GM10266 (cell line): ENCODE measurements at regions not wholly inside any gene's neighbourhood (a gene's known extent, or its start where the extent isn't known, plus 50 kb on each side); places are given as distances from the start of the nearest gene placed in this dataset.
"Not testable (repeated sequence)": the region's sequence is repeated elsewhere in the genome, so short reads cannot be mapped to it uniquely, and the experiment has no call there.

Experiments used
- DNase-seq: peaks from one replicate; pipeline ENCODE4 v3.0.0; 2012; ENCODE audit errors: extremely low spot score
- TF ChIP-seq, protein P1 (sequence below): IDR thresholded peaks from 2 replicates; pipeline ENCODE4 v1.5.1; 2012; ENCODE audit warnings: mild to moderate bottlenecking, low read depth; ENCODE audit not compliant: control insufficient read depth, insufficient read depth; ENCODE audit errors: missing control alignments

DNA sequence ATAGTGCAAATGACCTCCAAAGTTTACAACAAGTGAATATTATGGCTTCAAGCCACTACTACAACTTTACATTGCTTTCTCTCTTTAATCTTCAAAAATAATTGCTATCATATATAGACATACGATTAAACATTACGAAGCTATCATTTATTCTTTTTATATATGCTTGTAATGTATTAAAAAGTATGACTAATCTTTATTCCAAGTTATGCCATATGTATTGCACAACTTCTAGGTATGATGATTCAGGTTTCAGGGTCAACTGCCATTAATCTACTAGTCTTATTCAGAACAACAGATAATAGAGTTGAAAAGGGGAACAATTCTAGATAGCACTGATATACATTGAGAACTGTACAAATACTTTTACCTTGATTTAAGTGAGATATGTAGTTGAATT, 506.2 kb upstream of the TMEFF2 start:
- no peak for DNase-seq
- TF ChIP-seq, protein P1, sequence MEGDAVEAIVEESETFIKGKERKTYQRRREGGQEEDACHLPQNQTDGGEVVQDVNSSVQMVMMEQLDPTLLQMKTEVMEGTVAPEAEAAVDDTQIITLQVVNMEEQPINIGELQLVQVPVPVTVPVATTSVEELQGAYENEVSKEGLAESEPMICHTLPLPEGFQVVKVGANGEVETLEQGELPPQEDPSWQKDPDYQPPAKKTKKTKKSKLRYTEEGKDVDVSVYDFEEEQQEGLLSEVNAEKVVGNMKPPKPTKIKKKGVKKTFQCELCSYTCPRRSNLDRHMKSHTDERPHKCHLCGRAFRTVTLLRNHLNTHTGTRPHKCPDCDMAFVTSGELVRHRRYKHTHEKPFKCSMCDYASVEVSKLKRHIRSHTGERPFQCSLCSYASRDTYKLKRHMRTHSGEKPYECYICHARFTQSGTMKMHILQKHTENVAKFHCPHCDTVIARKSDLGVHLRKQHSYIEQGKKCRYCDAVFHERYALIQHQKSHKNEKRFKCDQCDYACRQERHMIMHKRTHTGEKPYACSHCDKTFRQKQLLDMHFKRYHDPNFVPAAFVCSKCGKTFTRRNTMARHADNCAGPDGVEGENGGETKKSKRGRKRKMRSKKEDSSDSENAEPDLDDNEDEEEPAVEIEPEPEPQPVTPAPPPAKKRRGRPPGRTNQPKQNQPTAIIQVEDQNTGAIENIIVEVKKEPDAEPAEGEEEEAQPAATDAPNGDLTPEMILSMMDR: no peak

DNA sequence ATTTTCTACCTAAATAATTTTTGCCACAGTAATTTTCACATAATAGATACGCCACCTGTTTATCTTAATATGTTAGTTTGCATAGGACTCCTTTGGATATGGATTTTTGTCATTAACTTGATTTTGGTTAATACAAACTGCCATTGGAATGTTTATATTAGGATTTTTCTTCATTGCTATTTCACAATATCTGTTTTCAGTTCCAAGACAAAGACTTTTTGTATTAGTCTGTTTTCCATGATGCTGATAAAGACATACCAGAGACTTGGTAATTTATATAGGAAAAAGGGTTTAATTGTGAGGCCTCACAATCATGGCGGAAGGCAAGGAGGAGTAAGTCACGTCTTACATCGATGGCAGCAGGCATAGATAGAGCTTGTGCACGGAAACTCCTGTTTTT, 503.1 kb upstream of the TMEFF2 start:
- TF ChIP-seq, protein P1: no peak
- DNase-seq: no peak

DNA sequence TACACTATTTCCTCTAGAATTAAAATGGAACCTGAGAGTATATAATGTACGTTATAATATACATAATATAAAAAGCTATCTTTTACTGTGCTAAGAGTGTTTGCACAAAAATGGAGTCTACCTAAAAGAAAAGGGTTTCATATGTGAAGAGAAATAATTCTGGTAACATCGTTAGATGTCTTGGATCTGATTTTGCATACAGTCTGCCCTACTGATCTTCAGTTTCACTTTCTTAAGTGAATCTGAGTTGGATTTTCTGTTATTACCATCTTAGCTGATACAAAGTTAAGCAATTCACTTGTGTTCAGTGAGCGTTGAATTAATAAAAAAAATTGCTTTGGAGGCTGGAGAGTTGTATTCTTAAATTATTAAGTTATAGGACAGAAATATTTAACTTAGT, 502.1 kb upstream of the TMEFF2 start:
- DNase-seq: no peak
- TF ChIP-seq, protein P1: no peak

DNA sequence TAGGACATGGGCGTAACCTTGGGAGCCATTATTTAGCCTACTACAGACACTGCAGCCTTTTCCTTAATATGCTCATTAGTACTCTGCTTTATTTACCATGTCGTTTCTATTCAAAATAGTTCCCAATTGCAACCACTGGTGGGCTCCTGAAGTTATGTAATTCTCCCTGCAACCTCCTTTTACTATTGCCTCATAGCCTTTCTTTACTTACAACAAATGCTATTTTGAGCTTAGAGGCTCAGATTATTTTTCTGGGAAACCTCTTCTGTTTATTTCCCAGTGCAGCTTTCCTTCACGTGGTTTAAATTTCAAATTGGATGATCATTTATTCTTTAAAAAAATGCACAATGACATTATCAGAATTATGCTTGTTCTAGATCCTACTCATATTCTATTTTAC, 492.3 kb upstream of the TMEFF2 start:
- no peak for DNase-seq
- TF ChIP-seq, protein P1: no peak

DNA sequence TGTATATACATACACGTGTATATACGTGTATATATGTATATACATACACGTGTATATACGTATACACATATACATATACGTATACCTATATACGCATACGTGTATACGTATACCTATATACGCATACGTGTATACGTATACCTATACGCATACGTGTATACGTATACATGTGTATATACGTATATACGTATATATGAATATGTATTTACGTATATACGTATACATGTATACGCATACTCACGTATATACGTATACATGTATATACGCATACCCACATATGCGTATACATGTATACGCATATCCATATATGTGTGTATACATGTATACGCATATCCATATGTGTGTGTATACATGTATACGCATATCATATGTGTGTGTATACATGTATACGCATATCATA, 487.8 kb upstream of the TMEFF2 start:
- not testable (repeated sequence) for DNase-seq

DNA sequence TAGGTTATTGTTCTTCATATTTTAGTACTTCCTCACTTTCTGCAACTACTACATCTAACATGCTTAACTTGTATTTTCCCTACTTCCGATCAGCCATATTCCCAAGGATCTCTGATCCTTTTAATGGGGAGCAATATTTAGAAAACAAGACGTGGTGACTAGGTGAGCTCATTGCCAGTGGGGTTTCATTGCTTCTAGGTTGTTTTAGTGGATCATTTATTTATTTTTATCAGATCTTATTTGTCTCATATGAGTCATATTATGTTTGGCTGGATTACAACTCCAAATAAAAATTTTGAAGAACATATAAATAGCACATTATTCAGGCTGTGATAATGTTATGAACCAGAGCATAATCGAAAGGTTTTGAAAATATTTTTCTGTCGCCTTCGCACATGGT, 480.9 kb upstream of the TMEFF2 start:
- no peak for DNase-seq

DNA sequence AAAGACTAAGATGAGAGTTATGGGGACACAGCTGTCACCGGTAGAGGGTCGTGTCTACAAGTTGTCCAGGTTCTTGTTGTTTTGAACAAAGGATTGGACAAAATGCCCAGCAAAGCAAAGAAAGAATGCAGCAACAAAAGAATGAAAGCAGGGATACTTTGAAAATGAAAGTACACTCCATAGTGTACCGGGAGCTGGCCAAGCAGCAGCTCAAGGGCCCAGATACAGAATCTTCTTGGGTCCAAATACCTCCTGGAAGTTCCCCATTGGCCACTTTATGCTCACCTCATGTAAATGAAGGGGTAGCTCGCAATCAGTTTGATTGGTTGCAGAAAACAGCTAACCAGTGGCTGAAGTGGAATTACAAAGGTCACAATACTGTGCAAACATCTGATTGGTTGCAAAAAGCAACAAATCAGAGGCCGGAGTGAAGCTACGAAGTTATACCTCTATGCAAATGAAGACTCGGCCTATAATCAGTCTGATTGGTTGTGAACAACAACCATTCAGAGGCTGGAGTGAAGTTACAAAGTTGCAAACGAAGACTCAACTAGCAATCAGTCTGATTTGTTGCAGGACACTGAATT, 474.9 kb upstream of the TMEFF2 start:
- DNase-seq: no peak
- TF ChIP-seq, protein P1: no peak

More for the DNA sequence above, 480.9 kb upstream of the TMEFF2 start:
- TF ChIP-seq, protein P1: no peak

DNA sequence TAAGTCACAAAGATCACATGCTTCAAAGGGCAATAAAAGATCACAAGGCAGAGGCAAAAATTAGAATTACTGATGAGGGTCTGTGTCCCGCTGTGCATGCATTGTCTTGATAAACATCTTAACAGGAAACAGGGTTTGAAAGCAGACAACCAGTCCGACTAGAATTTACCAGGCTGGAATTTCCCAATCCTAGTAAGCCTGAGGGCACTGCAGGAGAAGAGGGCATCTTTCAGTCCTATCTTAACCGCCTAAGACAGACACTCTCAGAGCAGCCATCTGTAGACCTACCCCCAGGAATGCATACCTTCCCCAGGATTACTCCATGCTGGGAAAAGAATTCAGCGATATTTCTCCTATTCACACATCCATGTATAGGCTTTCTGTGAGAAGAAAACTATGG, 465.8 kb upstream of the TMEFF2 start:
- DNase-seq: not testable (repeated sequence)

DNA sequence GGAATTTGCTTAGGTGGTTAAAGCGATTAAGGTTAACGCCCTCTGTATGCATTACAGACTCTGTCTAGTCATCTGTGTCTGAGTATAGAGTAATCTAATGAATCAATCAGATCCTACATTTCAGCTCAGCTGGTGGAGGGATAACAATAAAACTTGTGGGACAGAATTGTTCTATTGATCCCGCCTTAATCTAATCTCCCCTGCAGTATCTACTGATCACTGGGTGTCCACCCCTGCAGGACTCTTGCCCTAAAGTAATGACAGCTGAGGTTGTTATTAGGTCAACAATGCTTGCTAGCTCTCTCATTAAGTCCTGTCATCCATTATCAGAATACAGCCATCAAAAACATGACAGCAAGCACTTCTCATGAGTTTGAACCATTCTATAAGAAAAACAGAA, 462.6 kb upstream of the TMEFF2 start:
- no peak for DNase-seq
- TF ChIP-seq, protein P1: no peak
